Iris pigment epithelial cell (primary cell): ENCODE measurements at regions not wholly inside any gene's neighbourhood (a gene's known extent, or its start where the extent isn't known, plus 50 kb on each side); places are given as distances from the start of the nearest gene placed in this dataset.
A peak's percentile ranks its signal among the peaks of the same experiment; 100 is the strongest.

ENCODE experiments used
- DNase-seq: peaks from one replicate; pipeline ENCODE4 v3.0.0-alpha.2; 2011; ENCODE audit warnings: low read depth

GRCh38 chr2:128578406-128579390 lies 260.0 kb upstream of the HS6ST1 start:
- no peak for DNase-seq

GRCh38 chr2:128579825-128580224 lies 261.2 kb upstream of the HS6ST1 start:
- DNase-seq = no peak

- no peak for DNase-seq
These were observed 262.6 kb upstream of the HS6ST1 start for GRCh38 chr2:128580988-128581848.

- DNase-seq = no peak
These were observed 263.2 kb upstream of the HS6ST1 start for GRCh38 chr2:128581849-128582244.

- peak; percentile 90 for DNase-seq
These were observed 265.7 kb upstream of the HS6ST1 start for GRCh38 chr2:128584296-128584890.

- DNase-seq = peak; percentile 96
These were observed 267.0 kb upstream of the HS6ST1 start for GRCh38 chr2:128585706-128586105.

- DNase-seq = no peak
These were observed 271.0 kb upstream of the HS6ST1 start for GRCh38 chr2:128589681-128590080.

GRCh38 chr2:128590309-128591021 lies 271.8 kb upstream of the HS6ST1 start:
- DNase-seq = no peak

- no peak for DNase-seq
These were observed 272.6 kb upstream of the HS6ST1 start for GRCh38 chr2:128591022-128591860.

GRCh38 chr2:128591861-128592822 lies 273.5 kb upstream of the HS6ST1 start:
- DNase-seq = no peak

GRCh38 chr2:128593518-128593878 lies 274.8 kb upstream of the HS6ST1 start:
- DNase-seq = no peak

GRCh38 chr2:128593879-128594650 lies 275.4 kb upstream of the HS6ST1 start:
- DNase-seq = no peak

GRCh38 chr2:128594651-128594910 lies 275.9 kb upstream of the HS6ST1 start:
- DNase-seq = no peak

- no peak for DNase-seq
These were observed 276.4 kb upstream of the HS6ST1 start for GRCh38 chr2:128594953-128595677.

- DNase-seq = no peak
These were observed 277.2 kb upstream of the HS6ST1 start for GRCh38 chr2:128595763-128596395.

GRCh38 chr2:128596396-128597120 lies 277.9 kb upstream of the HS6ST1 start:
- DNase-seq = no peak

GRCh38 chr2:128597121-128597762 lies 278.6 kb upstream of the HS6ST1 start:
- DNase-seq = no peak
